ENCODE measurements at regions not wholly inside any gene's neighbourhood (a gene's known extent, or its start where the extent isn't known, plus 50 kb on each side); places are given as distances from the start of the nearest gene placed in this dataset.

- no peaks in the 10 kb centered on the region for H3K79me2 ChIP-seq (ENCODE audit: insufficient read depth, low read depth, low read length)
- H2AFZ ChIP-seq (ENCODE audit: low read length): no peak overlapping the region
- no peak overlapping the region for H3K4me3 ChIP-seq (ENCODE audit: low read depth, low read length, poor library complexity, severe bottlenecking)
- no peaks in the 10 kb centered on the region for H4K20me1 ChIP-seq (ENCODE audit: insufficient read depth, low read length)
- no peaks in the 10 kb centered on the region for H3K36me3 ChIP-seq (ENCODE audit: insufficient read depth, low read length)
- H3K4me1 ChIP-seq (ENCODE audit: insufficient read depth, low read length, poor library complexity, severe bottlenecking): no peaks in the 10 kb centered on the region
- no TSS peak for BruUV-seq (replicated peaks)
- no peak overlapping the region for H3K4me2 ChIP-seq (ENCODE audit: low read length)
- H3K9me3 ChIP-seq (ENCODE audit: low read length): no peaks in the 10 kb centered on the region
- POLR2A ChIA-PET: interaction anchor here (0.5 kb wide), 1 partner anchor 387 kb away, joined by 3 read pairs; no protein-coding TSS in a partner anchor
- intact Hi-C loops (cut with micrococcal nuclease; ENCODE audit: unreplicated experiment): no loop called here
- CTCF ChIA-PET (ENCODE audit: unreplicated experiment): no interaction called here
- TF ChIP-seq EZH2phosphoT487 (IDR thresholded peaks at IDR 0.05; ENCODE audit: borderline replicate concordance, low read depth, low read length): no peak
- TF ChIP-seq CTCF (conservative IDR thresholded peaks at IDR 0.05; ENCODE audit: low read length): no peak
- H3K27ac ChIP-seq (ENCODE audit: low read depth, low read length, poor library complexity, severe bottlenecking): no peak overlapping the region
- DNase-seq (ENCODE audit: low spot score): no peak
- H3K9me2 ChIP-seq (ENCODE audit: insufficient read depth, low read length): no peaks in the 10 kb centered on the region
Observed at GRCh38 chr14:81953419-81953818, 419.8 kb upstream of the SEL1L start.

GRCh38 chr14:81955123-81955522, 421.5 kb upstream of the SEL1L start:
- CTCF ChIA-PET (ENCODE audit: unreplicated experiment): no interaction called here
- no peaks in the 10 kb centered on the region for H3K9me3 ChIP-seq (ENCODE audit: low read length)
- no peak overlapping the region for H2AFZ ChIP-seq (ENCODE audit: low read length)
- POLR2A ChIA-PET: interaction anchor here (1.3 kb wide), 1 partner anchor 18 kb away, joined by 3 read pairs; no protein-coding TSS in a partner anchor
- H3K36me3 ChIP-seq (ENCODE audit: insufficient read depth, low read length): no peaks in the 10 kb centered on the region
- no peak overlapping the region for H3K27ac ChIP-seq (ENCODE audit: low read depth, low read length, poor library complexity, severe bottlenecking)
- H3K4me1 ChIP-seq (ENCODE audit: insufficient read depth, low read length, poor library complexity, severe bottlenecking): no peaks in the 10 kb centered on the region
- H3K9me2 ChIP-seq (ENCODE audit: insufficient read depth, low read length): no peaks in the 10 kb centered on the region
- BruUV-seq (replicated peaks): no TSS peak
- DNase-seq (ENCODE audit: low spot score): no peak
- intact Hi-C loops (cut with micrococcal nuclease; ENCODE audit: unreplicated experiment): no loop called here
- H3K4me2 ChIP-seq (ENCODE audit: low read length): no peak overlapping the region
- no peaks in the 10 kb centered on the region for H4K20me1 ChIP-seq (ENCODE audit: insufficient read depth, low read length)
- H3K4me3 ChIP-seq (ENCODE audit: low read depth, low read length, poor library complexity, severe bottlenecking): no peak overlapping the region
- TF ChIP-seq CTCF (conservative IDR thresholded peaks at IDR 0.05; ENCODE audit: low read length) (no peak), EZH2phosphoT487 (IDR thresholded peaks at IDR 0.05; ENCODE audit: borderline replicate concordance, low read depth, low read length) (no peak)
- no peaks in the 10 kb centered on the region for H3K79me2 ChIP-seq (ENCODE audit: insufficient read depth, low read depth, low read length)

- H3K4me3 ChIP-seq (ENCODE audit: low read depth, low read length, poor library complexity, severe bottlenecking): no peak overlapping the region
- H3K4me1 ChIP-seq (ENCODE audit: insufficient read depth, low read length, poor library complexity, severe bottlenecking): no peaks in the 10 kb centered on the region
- no peaks in the 10 kb centered on the region for H3K9me2 ChIP-seq (ENCODE audit: insufficient read depth, low read length)
- BruUV-seq (replicated peaks): no TSS peak
- no peaks in the 10 kb centered on the region for H4K20me1 ChIP-seq (ENCODE audit: insufficient read depth, low read length)
- H3K36me3 ChIP-seq (ENCODE audit: insufficient read depth, low read length): no peaks in the 10 kb centered on the region
- TF ChIP-seq EZH2phosphoT487 (IDR thresholded peaks at IDR 0.05; ENCODE audit: borderline replicate concordance, low read depth, low read length) (no peak), CTCF (conservative IDR thresholded peaks at IDR 0.05; ENCODE audit: low read length) (no peak)
- no peaks in the 10 kb centered on the region for H3K79me2 ChIP-seq (ENCODE audit: insufficient read depth, low read depth, low read length)
- intact Hi-C loops (cut with micrococcal nuclease; ENCODE audit: unreplicated experiment): no loop called here
- POLR2A ChIA-PET: no interaction called here
- no peak overlapping the region for H2AFZ ChIP-seq (ENCODE audit: low read length)
- no peak for DNase-seq (ENCODE audit: low spot score)
- no peaks in the 10 kb centered on the region for H3K9me3 ChIP-seq (ENCODE audit: low read length)
- CTCF ChIA-PET (ENCODE audit: unreplicated experiment): no interaction called here
- H3K27ac ChIP-seq (ENCODE audit: low read depth, low read length, poor library complexity, severe bottlenecking): no peak overlapping the region
- H3K4me2 ChIP-seq (ENCODE audit: low read length): no peak overlapping the region
Observed at GRCh38 chr14:81960781-81961180, 427.1 kb upstream of the SEL1L start.

Data from OCI-LY7 (cell line).